Amniotic stem cell (primary cell): ENCODE measurements at regions not wholly inside any gene's neighbourhood (a gene's known extent, or its start where the extent isn't known, plus 50 kb on each side); places are given as distances from the start of the nearest gene placed in this dataset.

Source experiments
- DNase-seq: peaks from one replicate; lab custom pipeline; 2025; lab: John Stamatoyannopoulos, UW

GRCh38 chr20:63128367-63128766 is 87.6 kb downstream of the YTHDF1 start:
- DNase-seq, result no peak

GRCh38 chr20:63127700-63128364 is 88.1 kb downstream of the YTHDF1 start:
- DNase-seq, result no peak

GRCh38 chr20:63126876-63127699 is 88.8 kb downstream of the YTHDF1 start:
- no peak for DNase-seq

GRCh38 chr20:63125838-63126601 is 89.9 kb downstream of the YTHDF1 start:
- no peak for DNase-seq

GRCh38 chr20:63125581-63125837 is 90.4 kb downstream of the YTHDF1 start:
- DNase-seq, result no peak

- DNase-seq, result no peak
Measured at GRCh38 chr20:63124782-63125580, 91.0 kb downstream of the YTHDF1 start.

GRCh38 chr20:63124092-63124781 is 91.7 kb downstream of the YTHDF1 start:
- DNase-seq, result no peak

- DNase-seq, result no peak
Measured at GRCh38 chr20:63123331-63123741, 92.6 kb downstream of the YTHDF1 start.

- DNase-seq, result no peak
Measured at GRCh38 chr20:63122626-63123025, 93.3 kb downstream of the YTHDF1 start.

GRCh38 chr20:63121749-63122405 is 94.1 kb downstream of the YTHDF1 start:
- no peak for DNase-seq

- no peak for DNase-seq
Measured at GRCh38 chr20:63121246-63121645, 94.7 kb downstream of the YTHDF1 start.

- DNase-seq, result no peak
Measured at GRCh38 chr20:63120808-63121090, 95.2 kb downstream of the YTHDF1 start.

GRCh38 chr20:63119963-63120807 is 95.7 kb downstream of the YTHDF1 start:
- DNase-seq, result no peak

- no peak for DNase-seq
Measured at GRCh38 chr20:63119121-63119962, 96.6 kb downstream of the YTHDF1 start.

- DNase-seq, result no peak
Measured at GRCh38 chr20:63118303-63119120, 97.4 kb downstream of the YTHDF1 start.

- DNase-seq, result no peak
Measured at GRCh38 chr20:63117661-63118302, 98.1 kb downstream of the YTHDF1 start.

- DNase-seq, result no peak
Measured at GRCh38 chr20:63117151-63117550, 98.8 kb downstream of the YTHDF1 start.
